ENCODE measurements at regions not wholly inside any gene's neighbourhood (a gene's known extent, or its start where the extent isn't known, plus 50 kb on each side); places are given as distances from the start of the nearest gene placed in this dataset.

GRCh38 chr20:55782224-55782911 is 223.0 kb downstream of the CBLN4 start:
- DNase-seq: no peak

- no peak for DNase-seq
Observed at GRCh38 chr20:55778796-55779195, 226.5 kb downstream of the CBLN4 start.

GRCh38 chr20:55777641-55778040 is 227.7 kb downstream of the CBLN4 start:
- no peak for DNase-seq

GRCh38 chr20:55776176-55776575 is 229.1 kb downstream of the CBLN4 start:
- no peak for DNase-seq

GRCh38 chr20:55774628-55775027 is 230.7 kb downstream of the CBLN4 start:
- DNase-seq: no peak

DNA sequence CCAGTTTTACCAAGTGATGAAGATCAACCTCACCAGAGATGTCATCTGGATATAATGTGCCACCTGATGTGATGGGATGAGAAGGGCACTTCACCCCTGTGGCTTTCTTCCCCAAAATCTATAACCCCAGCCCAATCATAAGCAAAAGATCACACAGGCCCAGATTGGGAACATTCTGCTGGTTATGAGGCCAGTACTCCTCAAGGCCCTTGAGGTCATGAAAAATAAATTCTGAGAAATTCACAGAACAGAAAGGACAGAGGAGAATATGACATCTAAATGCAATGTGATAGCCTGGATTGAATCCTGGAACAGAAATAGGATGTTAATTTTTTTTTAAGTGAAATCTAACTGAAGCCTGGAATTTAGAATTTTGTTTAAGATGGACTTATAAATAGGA is 243.5 kb downstream of the CBLN4 start:
- no peak for DNase-seq

DNA sequence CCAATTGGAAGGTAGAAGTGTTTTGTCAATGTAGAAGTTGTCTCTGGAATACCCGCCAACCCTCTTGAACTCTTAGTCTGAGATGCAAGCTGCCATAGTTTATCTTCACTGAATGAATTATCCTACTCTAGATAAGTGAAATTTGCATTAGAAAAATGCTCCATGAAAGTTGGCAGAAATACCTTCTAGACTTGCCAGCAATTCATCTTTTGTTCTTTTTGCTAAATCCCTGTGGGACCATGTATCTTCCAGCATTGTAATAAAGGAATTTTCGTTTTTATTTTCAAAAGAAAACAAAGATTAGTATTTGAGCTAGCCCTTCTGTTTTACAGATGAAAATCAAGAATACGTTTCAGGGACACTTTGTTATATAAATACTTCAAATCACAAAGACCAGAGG is 244.2 kb downstream of the CBLN4 start:
- no peak for DNase-seq

DNA sequence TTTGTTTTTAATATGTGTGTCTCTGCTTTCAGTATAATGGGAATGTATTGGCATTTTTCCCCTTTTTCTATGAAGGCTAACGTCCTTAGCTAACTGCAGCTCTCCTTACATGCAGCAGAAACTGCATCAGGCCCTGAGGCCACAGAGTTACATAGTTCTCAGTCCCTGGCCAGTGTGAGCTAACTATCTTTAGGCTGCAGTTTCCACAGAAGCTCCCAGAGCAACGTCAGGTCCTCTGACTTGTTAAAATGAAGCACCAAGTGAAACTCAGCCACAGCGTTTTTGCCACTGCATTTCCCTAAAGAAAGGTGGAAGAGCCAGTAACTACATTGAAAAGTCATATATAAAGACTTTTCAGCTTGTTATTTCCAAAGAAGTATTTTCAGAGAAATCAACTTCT is 244.7 kb downstream of the CBLN4 start:
- no peak for DNase-seq

DNA sequence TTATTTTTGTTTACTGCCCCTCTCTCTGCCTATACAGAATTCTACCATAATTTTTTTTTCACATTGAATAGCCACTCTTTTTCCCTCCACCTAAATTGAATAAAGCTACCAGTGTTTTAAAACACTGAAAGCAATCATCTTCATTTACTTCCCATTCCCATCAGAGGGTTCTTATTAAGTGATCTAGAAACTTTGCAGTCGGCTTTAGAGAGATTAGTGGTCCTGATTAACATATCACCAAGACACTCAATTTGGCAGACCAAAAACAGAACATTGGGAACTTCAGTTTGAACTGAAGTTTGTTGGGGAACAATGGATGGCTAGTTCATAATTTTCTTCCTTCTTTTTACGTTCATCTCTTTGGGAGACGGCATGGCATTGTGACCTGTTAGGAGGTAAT is 249.5 kb downstream of the CBLN4 start:
- no peak for DNase-seq

- DNase-seq: no peak
Observed at GRCh38 chr20:55755411-55755810, 249.9 kb downstream of the CBLN4 start.

- no peak for DNase-seq
Observed at GRCh38 chr20:55746723-55747122, 258.6 kb downstream of the CBLN4 start.

- DNase-seq: no peak
Observed at GRCh38 chr20:55745840-55746239, 259.5 kb downstream of the CBLN4 start.

DNA sequence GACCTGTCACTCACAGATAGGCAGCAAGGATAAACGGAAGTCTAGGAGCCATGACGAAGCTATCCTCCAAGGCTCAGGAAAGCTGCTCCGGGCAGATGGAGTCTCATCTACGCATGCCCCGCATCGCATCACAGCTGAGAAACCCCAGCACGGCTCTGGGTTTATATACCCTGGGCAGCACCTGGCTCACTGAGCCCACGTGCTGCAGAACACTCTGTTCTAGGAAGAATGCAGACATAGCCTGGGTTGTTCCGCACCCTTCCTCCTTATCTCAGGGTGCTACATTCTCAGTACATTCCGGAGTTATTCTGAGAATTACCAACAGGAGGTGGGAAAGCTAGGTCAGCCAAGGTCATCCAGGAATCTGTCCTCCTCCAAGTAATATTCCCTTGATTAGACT is 260.4 kb downstream of the CBLN4 start:
- peak; percentile 44 for DNase-seq

DNA sequence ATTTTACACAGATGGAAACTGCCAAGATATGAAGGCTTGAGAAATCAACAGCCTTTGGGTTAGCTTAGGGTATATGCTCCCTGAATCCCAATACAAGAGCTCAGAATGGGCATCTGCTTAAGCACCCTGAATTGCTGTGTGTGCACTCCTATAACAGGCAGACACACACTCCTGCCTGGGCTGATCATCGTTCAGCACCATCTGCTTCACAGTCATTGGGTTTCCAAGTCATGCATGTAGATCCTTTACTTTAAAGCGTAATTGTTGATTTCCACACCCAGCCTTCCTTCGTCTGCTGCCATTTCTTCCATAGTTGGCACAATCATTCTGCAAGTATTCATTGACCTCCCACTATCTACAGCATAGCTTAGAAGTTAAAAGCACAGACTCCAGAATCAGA is 263.5 kb downstream of the CBLN4 start:
- DNase-seq: no peak

GRCh38 chr20:55740076-55740475 is 265.2 kb downstream of the CBLN4 start:
- DNase-seq: no peak

- no peak for DNase-seq
Observed at GRCh38 chr20:55730321-55730720, 275.0 kb downstream of the CBLN4 start.

- DNase-seq: no peak
Observed at GRCh38 chr20:55714736-55715135, 290.6 kb downstream of the CBLN4 start.

DNA sequence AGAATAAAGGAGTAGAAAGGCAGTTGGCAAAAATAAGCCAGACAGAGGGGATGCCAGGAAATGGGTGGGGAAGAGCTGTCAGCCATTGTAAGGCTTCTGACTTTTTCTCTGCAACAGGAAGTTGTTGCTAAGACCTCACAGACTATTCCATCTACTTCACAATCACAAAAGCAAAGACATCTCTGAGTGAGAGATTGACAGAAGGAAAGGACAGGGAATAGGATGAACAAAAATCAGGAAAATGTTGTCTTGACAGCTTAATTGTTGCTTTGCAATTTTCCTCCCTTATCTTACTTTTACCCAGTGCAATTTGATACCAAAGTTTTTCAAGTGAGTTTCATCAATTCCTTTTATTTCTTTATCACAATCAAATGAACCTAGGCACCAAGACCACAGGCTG is 291.2 kb downstream of the CBLN4 start:
- no peak for DNase-seq

- no peak for DNase-seq
Observed at GRCh38 chr20:55704458-55704857, 300.9 kb downstream of the CBLN4 start.

DNA sequence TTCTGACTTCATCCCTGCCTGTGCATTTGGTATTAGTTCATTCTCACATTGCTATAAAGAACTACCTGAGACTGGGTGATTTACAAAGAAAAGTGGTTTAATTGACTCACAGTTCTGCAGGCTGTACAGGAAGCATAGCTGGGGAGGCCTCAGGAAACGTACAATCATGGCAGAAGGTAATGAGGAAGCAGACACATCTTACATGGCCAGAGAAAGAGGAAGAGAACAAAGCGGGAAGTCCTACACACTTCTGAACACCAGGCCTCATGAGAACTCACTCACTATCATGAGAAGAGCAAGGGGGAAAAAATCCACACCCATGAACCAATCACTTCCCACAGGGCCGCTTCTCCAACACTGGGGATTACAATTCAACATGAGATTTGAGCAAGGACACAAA is 303.9 kb downstream of the CBLN4 start:
- no peak for DNase-seq

- no peak for DNase-seq
Observed at GRCh38 chr20:55696520-55696919, 308.8 kb downstream of the CBLN4 start.

DNA sequence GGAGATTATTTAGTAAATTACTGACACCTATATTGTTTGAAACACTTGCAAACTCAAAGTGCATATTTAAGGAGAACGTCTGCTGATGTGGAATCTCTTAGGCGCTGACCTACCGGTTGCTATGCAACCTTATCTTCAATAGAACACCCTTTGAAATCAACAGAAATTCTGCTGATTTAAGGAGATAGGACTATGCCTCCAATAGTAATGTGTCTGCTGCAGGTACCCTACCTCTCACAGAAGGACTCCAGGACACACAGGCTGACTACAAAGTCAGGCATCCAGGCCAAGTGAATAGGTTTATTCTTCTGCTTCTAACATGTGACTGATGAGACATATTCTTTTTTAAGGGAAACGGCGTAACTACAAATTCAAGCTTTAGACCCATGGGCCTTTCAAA is 311.7 kb downstream of the CBLN4 start:
- no peak for DNase-seq

GRCh38 chr20:55685841-55686240 is 319.5 kb downstream of the CBLN4 start:
- no peak for DNase-seq

- DNase-seq: no peak
Observed at GRCh38 chr20:55685425-55685824, 319.9 kb downstream of the CBLN4 start.

DNA sequence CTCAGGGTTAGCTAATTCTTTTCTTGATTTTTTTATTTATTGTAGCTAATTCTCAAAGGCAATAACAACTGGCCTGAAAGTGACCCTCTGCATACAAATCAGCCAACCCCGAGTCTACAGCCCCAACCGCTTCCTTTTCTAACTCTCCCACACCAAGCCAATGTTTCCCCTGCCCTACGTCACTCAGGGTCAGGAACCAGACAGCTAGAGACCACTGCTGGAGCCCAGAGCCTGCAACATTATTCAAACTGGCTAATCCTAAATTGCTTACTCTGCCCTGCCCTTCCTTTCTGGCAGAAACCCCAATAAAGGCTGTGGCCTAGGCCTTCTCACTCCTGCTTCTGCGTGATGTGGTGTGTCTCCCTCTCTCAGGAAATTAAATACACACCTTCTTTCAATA is 320.7 kb downstream of the CBLN4 start:
- no peak for DNase-seq

All from OCI-M1 (cell line).